Activated CD4-positive, alpha-beta T cell treated with anti-CD3 and anti-CD28 coated beads, Interleukin-2, amount 10 ng/mL, durations not matched to agents 7 days and 5 days (primary cell): ENCODE measurements at regions not wholly inside any gene's neighbourhood (a gene's known extent, or its start where the extent isn't known, plus 50 kb on each side); places are given as distances from the start of the nearest gene placed in this dataset.
"Not testable (repeated sequence)": the region's sequence is repeated elsewhere in the genome, so short reads cannot be mapped to it uniquely, and the experiment has no call there.

Source experiments
- CTCF ChIA-PET: fragments of 350-600 bp; sonication (Branson Sonifier 250); formaldehyde crosslinking; loops from one replicate; lab custom pipeline; 2021; ENCODE audit warnings: antibody characterized with exemption; lab: Charles Lee
- POLR2A ChIA-PET: fragments of 350-600 bp; sonication (Branson Sonifier 250); formaldehyde crosslinking; loops from one replicate; lab custom pipeline; 2021; ENCODE audit warnings: antibody characterized with exemption; lab: Charles Lee
- DNase-seq: peaks from one replicate; pipeline ENCODE4 v3.0.0-alpha.2; 2020
- H3K27ac Mint-ChIP-seq: one replicate; pipeline ENCODE4 v1.8.0; 2021; ENCODE audit warnings: mild to moderate bottlenecking, moderate library complexity, mixed read lengths
- H3K27me3 Mint-ChIP-seq: one replicate; pipeline ENCODE4 v1.8.0; 2021; ENCODE audit warnings: mixed read lengths
- H3K36me3 Mint-ChIP-seq: one replicate; pipeline ENCODE4 v1.8.0; 2021; ENCODE audit warnings: low read depth, mixed read lengths
- H3K4me1 Mint-ChIP-seq: one replicate; pipeline ENCODE4 v1.8.0; 2021; ENCODE audit warnings: mixed read lengths
- H3K4me3 Mint-ChIP-seq: one replicate; pipeline ENCODE4 v1.8.0; 2021; ENCODE audit warnings: mild to moderate bottlenecking, moderate library complexity, mixed read lengths
- H3K9me3 Mint-ChIP-seq: one replicate; pipeline ENCODE4 v1.8.0; 2021; ENCODE audit warnings: mixed read lengths

DNA sequence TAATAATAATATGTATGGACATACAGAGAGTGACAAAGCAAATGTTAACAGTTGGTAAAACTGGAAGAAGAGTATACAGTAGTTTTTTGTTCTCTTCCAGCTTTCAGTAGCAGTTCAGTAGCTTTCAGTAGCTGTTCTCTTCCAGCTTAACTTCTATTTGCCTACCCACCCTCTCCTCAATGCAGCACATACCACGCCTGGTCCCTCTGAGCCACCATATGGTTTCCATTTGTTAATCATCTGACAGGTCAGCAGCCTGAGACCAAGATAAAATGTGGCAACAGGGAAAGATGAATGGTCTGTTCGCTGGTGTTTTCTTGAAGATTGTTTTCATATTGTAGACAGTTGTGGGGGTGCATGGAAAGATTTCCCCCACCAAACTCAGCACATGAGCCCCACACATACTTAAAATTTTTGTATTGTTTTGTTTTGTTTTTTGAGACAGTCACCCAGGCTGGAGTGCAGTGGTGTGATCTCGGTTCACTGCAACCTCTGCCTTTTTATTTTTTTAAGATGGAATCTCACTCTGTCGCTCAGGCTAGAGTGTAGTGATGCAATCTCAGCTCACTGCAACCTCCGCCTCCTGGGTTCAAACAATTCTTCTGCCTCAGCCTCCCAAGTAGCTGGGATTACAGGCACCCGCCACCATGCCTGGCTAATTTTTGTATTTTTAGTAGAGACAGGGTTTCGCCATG is 56.8 kb downstream of the ATP6V0E2 start:
- not testable (repeated sequence) for H3K4me3 Mint-ChIP-seq, H3K4me1 Mint-ChIP-seq

DNA sequence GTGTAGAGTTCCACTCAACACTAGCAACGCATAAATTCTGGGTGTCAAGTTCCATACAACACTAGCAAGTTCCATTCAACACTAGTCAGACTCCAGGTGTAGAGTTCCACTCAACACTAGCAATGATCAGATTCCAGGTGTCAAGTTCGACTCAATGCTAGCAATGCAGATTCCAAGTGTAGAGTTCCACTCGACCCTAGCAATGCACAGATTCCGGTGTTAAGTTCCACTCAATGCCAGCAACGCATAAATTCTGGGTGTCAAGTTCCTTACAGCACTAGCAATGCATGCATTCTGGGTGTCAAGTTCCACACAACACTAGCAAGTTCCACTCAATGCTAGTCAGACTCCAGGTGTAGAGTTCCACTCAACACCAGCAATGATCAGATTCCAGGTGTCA is 60.0 kb downstream of the ATP6V0E2 start:
- POLR2A ChIA-PET, DNase-seq, CTCF ChIA-PET, H3K27me3 Mint-ChIP-seq, H3K4me3 Mint-ChIP-seq, H3K4me1 Mint-ChIP-seq, H3K36me3 Mint-ChIP-seq, H3K9me3 Mint-ChIP-seq, H3K27ac Mint-ChIP-seq: not testable (repeated sequence)

More for the DNA sequence above, 56.8 kb downstream of the ATP6V0E2 start:
- H3K27me3 Mint-ChIP-seq, CTCF ChIA-PET, POLR2A ChIA-PET, H3K9me3 Mint-ChIP-seq, H3K36me3 Mint-ChIP-seq, H3K27ac Mint-ChIP-seq, DNase-seq: not testable (repeated sequence)

DNA sequence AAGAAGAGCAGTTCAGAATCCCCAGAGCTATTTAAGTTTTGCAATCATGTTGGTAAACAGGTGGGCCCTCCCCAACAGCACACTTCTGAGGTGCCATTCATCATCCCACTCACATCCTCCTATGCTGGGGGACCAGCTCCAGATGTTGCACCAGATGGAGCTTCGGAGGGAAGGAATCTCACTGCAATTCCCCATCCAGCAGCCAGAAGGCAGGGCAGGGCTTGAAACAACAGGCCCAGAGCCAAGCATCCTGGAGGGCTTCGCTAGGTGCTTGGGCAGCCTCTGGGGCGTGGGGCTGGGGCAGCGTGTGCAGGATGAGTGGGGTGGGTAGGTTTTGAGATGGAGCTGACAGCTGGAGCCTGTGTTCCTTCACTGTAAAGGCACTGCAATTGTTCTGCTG is 73.6 kb downstream of the ATP6V0E2 start:
- CTCF ChIA-PET, H3K4me1 Mint-ChIP-seq: not testable (repeated sequence)

DNA sequence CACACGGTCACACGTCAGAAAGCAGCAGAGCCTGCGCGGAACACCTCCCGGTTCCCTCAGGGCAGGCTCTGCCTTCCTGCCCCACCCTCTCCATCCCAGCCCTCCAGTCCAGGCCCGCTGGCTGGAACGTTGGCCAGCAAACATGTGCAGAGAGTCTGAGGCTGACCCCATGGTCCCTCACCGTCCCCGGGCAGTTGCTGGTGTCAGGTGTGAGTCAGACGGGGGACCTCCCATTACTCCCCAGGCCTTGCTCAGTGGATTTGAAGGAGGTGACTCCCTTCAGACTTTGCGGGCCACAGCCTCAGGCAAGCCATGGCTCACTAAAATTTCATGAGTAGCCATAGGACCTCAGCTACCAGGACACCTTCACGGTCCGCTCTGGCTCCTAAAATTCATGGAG is 74.7 kb downstream of the ATP6V0E2 start:
- H3K4me3 Mint-ChIP-seq, H3K27ac Mint-ChIP-seq, H3K36me3 Mint-ChIP-seq, H3K4me1 Mint-ChIP-seq, DNase-seq, CTCF ChIA-PET, H3K9me3 Mint-ChIP-seq, H3K27me3 Mint-ChIP-seq, POLR2A ChIA-PET: not testable (repeated sequence)

More for the DNA sequence above, 73.6 kb downstream of the ATP6V0E2 start:
- H3K36me3 Mint-ChIP-seq, H3K27ac Mint-ChIP-seq, POLR2A ChIA-PET, H3K4me3 Mint-ChIP-seq, H3K9me3 Mint-ChIP-seq, H3K27me3 Mint-ChIP-seq, DNase-seq: not testable (repeated sequence)

- CTCF ChIA-PET, H3K36me3 Mint-ChIP-seq, DNase-seq, H3K4me3 Mint-ChIP-seq, H3K4me1 Mint-ChIP-seq, H3K27me3 Mint-ChIP-seq, H3K9me3 Mint-ChIP-seq: not testable (repeated sequence)
- POLR2A ChIA-PET, result interaction anchor here (0.6 kb wide), 1 partner anchor 455 kb away, joined by 4 read pairs; no protein-coding TSS in a partner anchor
- H3K27ac Mint-ChIP-seq, result peak overlapping the region; percentile 89
Measured at GRCh38 chr7:149949863-149950577, 76.3 kb downstream of the ATP6V0E2 start.

DNA sequence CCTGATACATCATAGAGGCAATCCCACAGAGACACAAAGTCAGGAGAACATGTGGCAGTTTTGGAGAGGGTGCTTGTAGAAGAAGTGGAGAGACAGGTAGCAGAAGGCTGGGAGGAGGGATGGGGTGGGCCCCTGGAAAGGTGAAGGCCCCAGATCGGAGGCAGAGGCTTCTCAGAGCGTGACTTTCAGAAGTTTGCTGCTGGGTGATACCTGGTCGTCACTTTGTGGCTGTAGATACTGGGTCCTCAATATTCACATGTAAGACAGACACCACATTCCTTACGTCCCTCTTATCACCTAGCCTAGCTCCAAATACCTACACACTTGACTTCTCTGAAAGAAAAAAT is 76.8 kb downstream of the ATP6V0E2 start:
- H3K9me3 Mint-ChIP-seq, H3K4me3 Mint-ChIP-seq, DNase-seq, H3K27me3 Mint-ChIP-seq, H3K27ac Mint-ChIP-seq, H3K4me1 Mint-ChIP-seq, H3K36me3 Mint-ChIP-seq, CTCF ChIA-PET: not testable (repeated sequence)
- POLR2A ChIA-PET, result interaction anchor here (0.6 kb wide), 1 partner anchor 456 kb away, joined by 4 read pairs; no protein-coding TSS in a partner anchor

GRCh38 chr7:149951579-149951978 is 77.8 kb downstream of the ATP6V0E2 start:
- DNase-seq, CTCF ChIA-PET, H3K36me3 Mint-ChIP-seq, H3K4me1 Mint-ChIP-seq, H3K27me3 Mint-ChIP-seq, H3K9me3 Mint-ChIP-seq, H3K4me3 Mint-ChIP-seq, H3K27ac Mint-ChIP-seq, POLR2A ChIA-PET: not testable (repeated sequence)

DNA sequence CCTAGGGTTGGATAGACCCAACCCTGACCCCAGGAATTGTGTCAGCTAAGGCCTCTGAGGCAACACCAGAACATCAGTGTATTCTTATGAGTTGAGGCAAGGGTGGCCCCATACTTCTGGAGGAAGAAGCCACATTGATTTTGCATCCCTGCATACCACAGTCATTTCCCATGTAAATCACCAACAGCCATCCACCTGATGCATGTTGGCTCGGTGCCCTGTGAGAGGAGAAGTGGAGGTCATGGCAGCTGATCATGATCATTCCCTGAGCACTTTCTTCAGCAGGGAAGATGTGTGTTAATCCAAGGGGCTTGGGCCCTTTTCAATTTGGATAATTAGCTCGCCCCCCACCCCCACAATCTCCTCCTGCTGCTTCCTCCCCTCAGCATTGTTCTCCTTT is 85.1 kb downstream of the ATP6V0E2 start:
- DNase-seq, POLR2A ChIA-PET, CTCF ChIA-PET, H3K4me3 Mint-ChIP-seq, H3K27ac Mint-ChIP-seq, H3K27me3 Mint-ChIP-seq: not testable (repeated sequence)
- peaks cover 18% of the 10 kb centered on the region for H3K9me3 Mint-ChIP-seq
- peaks cover 12% of the 10 kb centered on the region for H3K36me3 Mint-ChIP-seq
- peaks cover 15% of the 10 kb centered on the region for H3K4me1 Mint-ChIP-seq

GRCh38 chr7:149960863-149961262 is 87.1 kb downstream of the ATP6V0E2 start:
- POLR2A ChIA-PET, H3K4me3 Mint-ChIP-seq, H3K27me3 Mint-ChIP-seq, CTCF ChIA-PET: not testable (repeated sequence)
- DNase-seq, result peak; percentile 20
- Mint-ChIP-seq H3K27ac (peak overlapping the region; percentile 88), H3K4me1 (peaks cover 15% of the 10 kb centered on the region), H3K9me3 (peaks cover 18% of the 10 kb centered on the region), H3K36me3 (peaks cover 12% of the 10 kb centered on the region)

DNA sequence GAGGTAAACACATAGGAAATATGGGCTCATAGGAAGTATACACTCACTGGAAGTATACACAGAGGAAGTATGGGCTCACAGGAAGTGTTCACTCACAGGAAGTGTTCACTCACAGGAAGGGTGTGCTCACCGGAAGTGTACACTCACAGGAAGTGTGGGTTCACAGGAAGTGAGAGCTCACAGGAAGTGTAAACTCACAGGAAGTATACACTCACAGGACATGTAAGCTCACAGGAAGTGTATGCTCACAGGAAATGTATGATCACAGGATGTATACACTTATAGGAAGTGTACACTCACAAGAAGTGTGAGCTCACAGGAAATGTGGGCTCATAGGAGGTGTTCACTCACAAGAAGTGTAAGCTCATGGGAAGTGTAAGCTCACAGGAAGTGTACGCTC is 88.1 kb downstream of the ATP6V0E2 start:
- Mint-ChIP-seq H3K36me3 (peaks cover 12% of the 10 kb centered on the region), H3K27ac (peak overlapping the region; percentile 88), H3K9me3 (peaks cover 18% of the 10 kb centered on the region), H3K4me1 (peaks cover 15% of the 10 kb centered on the region)
- H3K4me3 Mint-ChIP-seq, POLR2A ChIA-PET, CTCF ChIA-PET, H3K27me3 Mint-ChIP-seq: not testable (repeated sequence)
- DNase-seq, result peak; percentile 22

DNA sequence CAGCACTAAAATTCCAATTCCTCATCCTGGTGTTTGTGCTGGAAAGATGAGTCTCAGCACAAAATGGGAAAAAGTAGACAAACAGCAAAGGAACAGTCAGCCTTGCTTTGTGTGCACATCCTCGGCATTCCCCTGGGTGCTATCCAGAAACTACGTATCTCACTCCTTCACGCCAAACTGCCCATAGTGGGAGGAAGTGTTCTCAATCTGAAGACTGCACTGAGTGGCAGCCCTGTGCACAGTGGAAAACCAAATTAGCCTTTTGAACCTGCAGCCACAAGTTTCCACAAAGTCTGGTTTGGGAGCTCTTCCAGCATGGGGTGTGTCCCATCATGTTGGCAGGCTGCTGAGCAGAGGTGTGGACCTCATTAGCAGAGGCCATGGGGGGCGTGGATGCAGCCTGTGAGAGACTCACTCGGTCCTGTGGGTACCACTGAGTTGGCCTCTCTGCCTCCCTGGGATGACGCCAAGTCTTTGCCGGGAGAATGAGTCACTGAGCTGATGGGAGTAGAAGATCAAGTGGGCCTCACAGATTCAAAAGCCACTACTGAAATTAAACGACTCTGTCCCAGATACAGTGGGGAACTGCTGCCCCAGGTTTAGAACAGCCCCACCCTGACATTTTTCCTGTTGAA is 89.0 kb downstream of the ATP6V0E2 start:
- Mint-ChIP-seq H3K27ac (peak overlapping the region; percentile 41), H3K9me3 (peaks cover 18% of the 10 kb centered on the region), H3K4me1 (peaks cover 15% of the 10 kb centered on the region), H3K36me3 (peaks cover 12% of the 10 kb centered on the region)
- H3K27me3 Mint-ChIP-seq, CTCF ChIA-PET, H3K4me3 Mint-ChIP-seq, POLR2A ChIA-PET, DNase-seq: not testable (repeated sequence)

GRCh38 chr7:149963985-149964384 is 90.2 kb downstream of the ATP6V0E2 start:
- Mint-ChIP-seq H3K4me1 (peaks cover 15% of the 10 kb centered on the region), H3K36me3 (peaks cover 12% of the 10 kb centered on the region), H3K9me3 (peaks cover 18% of the 10 kb centered on the region)
- H3K27me3 Mint-ChIP-seq, POLR2A ChIA-PET, CTCF ChIA-PET, H3K27ac Mint-ChIP-seq, H3K4me3 Mint-ChIP-seq, DNase-seq: not testable (repeated sequence)

DNA sequence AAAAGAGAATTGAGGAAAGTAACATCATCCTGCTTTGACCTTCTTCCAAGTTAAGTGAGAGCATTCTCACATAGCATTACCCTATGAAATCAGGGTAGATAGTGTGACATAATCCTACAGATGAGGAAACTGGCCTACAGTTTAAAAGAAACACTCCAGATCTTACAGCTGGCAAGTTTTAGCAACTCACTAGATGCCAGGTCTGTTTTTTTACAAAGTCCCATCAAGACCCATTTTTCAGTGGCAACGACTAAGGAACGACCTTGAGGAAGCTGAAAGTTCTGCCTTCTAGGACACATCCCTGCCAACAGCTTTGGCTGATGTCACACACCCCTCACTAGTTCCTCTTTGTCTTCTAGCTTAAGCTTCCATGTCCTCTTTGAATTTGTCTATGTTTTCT is 92.7 kb downstream of the ATP6V0E2 start:
- POLR2A ChIA-PET, H3K27me3 Mint-ChIP-seq, H3K4me3 Mint-ChIP-seq, DNase-seq, H3K36me3 Mint-ChIP-seq, H3K9me3 Mint-ChIP-seq, H3K27ac Mint-ChIP-seq, H3K4me1 Mint-ChIP-seq, CTCF ChIA-PET: not testable (repeated sequence)
